GM06990 (cell line): ENCODE measurements at regions not wholly inside any gene's neighbourhood (a gene's known extent, or its start where the extent isn't known, plus 50 kb on each side); places are given as distances from the start of the nearest gene placed in this dataset.
A peak's percentile ranks its signal among the peaks of the same experiment; 100 is the strongest.

ENCODE experiments used
- DNase-seq: peaks from one replicate; pipeline ENCODE4 v3.0.0-alpha.2; 2011; ENCODE audit not compliant: insufficient read length; ENCODE audit errors: extremely low read depth
- H3K27me3 ChIP-seq: replicated peaks from 2 replicates; pipeline ENCODE4 v1.6.0; 2011; ENCODE audit warnings: low read length; ENCODE audit not compliant: control insufficient read depth, insufficient read depth
- H3K36me3 ChIP-seq: 2 replicates; pipeline ENCODE4 v1.5.1; 2011; ENCODE audit warnings: low read length; ENCODE audit not compliant: control insufficient read depth, insufficient read depth
- H3K4me3 ChIP-seq: replicated peaks from 2 replicates; pipeline ENCODE4 v1.5.1; 2011; ENCODE audit warnings: low read depth, mild to moderate bottlenecking, control low read depth, low read length
- CTCF ChIP-seq: IDR thresholded peaks from 2 replicates; pipeline ENCODE4 v1.5.1; 2011; ENCODE audit warnings: low read length, control low read depth, mild to moderate bottlenecking, inconsistent platforms; ENCODE audit not compliant: insufficient read depth, poor library complexity, severe bottlenecking

GRCh38 chr3:28971156-28971555 lies 309.7 kb upstream of the RBMS3 start:
- no peak for DNase-seq
- Histone ChIP-seq H3K36me3 (no peaks in the 10 kb centered on the region), H3K4me3 (no peak overlapping the region), H3K27me3 (no peaks in the 10 kb centered on the region)
- no peak for TF ChIP-seq CTCF

DNA sequence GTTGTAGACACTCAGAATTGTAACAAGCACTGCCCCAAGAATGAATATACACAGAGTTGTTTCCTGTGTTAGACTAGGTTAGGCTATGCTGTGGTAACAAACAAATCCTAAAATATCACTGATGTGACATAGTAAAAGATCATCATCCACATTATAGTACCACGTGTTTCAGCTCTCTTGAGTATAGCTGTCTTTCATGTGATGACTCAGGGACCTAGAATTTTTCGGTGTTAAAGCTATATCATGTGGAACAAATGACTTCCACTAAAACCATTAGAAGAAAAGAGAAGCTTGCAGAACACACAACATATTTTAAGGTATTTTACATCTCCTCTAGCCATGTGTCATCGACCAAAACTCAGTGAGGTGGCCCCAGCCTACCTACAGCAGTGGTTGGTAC lies 307.9 kb upstream of the RBMS3 start:
- H3K27me3 ChIP-seq = no peaks in the 10 kb centered on the region
- DNase-seq = peak; percentile 37
- no peaks in the 10 kb centered on the region for H3K36me3 ChIP-seq
- no peak for TF ChIP-seq CTCF
- no peak overlapping the region for H3K4me3 ChIP-seq

DNA sequence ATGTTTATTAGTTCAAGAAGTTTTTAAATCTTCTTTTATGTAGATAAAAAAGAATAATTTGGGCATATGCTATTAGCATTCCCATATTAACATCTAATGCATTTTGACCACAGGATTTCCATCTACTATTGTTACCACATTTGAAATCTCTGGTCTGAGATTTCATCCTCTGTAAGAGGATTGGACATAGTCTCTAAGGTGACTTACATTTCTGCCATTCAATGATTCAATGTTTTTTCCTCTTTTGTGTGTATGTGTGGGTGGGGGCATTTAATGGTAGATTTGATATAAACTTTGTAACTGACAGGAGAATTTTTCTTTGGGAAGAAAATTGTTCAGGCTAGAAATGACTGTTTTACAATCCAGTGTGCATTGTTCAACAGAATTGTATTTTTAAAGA lies 307.3 kb upstream of the RBMS3 start:
- no peak for TF ChIP-seq CTCF
- H3K4me3 ChIP-seq = no peak overlapping the region

GRCh38 chr3:28978092-28978491 lies 302.8 kb upstream of the RBMS3 start:
- no peak for DNase-seq
- TF ChIP-seq CTCF = no peak
- Histone ChIP-seq H3K27me3 (no peaks in the 10 kb centered on the region), H3K4me3 (no peak overlapping the region), H3K36me3 (no peaks in the 10 kb centered on the region)

More for the DNA sequence above, 307.3 kb upstream of the RBMS3 start:
- Histone ChIP-seq H3K27me3 (no peaks in the 10 kb centered on the region), H3K36me3 (no peaks in the 10 kb centered on the region)
- no peak for DNase-seq

DNA sequence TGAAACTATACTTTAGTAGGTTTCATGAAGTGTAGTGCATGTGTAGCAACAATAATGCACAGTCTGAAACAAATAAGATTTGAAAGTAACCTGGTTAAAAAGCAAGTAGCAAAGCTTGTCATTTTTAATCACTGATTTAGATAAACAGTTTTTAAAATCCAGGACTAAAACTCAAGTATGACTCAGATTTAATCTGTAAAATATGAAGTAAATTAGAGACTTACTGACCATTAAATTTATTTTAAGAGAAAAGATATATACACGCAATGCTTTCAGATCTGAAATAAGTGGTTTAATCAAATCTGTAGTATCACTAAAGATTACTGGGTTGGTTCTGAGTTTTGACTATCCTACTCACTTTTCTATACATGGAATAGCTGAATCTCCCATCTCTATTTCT lies 300.7 kb upstream of the RBMS3 start:
- no peak for TF ChIP-seq CTCF
- H3K27me3 ChIP-seq = no peaks in the 10 kb centered on the region
- no peaks in the 10 kb centered on the region for H3K36me3 ChIP-seq
- no peak overlapping the region for H3K4me3 ChIP-seq
- DNase-seq = no peak

DNA sequence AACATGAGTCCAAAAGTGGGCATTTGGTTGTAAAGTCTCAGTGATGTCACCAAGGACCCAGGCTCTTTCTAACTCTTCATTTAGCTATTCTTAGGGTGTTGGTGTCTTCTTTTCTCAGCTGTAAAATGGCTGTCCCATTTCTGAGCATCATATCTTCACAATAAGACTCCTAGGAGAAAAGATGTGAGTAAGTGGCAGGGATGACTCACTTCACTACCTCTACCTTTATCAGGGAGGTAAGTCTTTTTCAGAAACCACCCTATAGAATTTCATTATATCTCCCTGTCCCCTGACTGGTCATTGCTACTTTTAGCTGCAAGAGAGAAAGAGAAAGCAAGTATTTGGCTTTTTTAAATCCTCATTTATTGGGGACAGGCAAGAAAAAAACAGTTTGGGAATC lies 300.2 kb upstream of the RBMS3 start:
- no peaks in the 10 kb centered on the region for H3K27me3 ChIP-seq
- TF ChIP-seq CTCF = no peak
- H3K4me3 ChIP-seq = no peak overlapping the region
- H3K36me3 ChIP-seq = no peaks in the 10 kb centered on the region
- no peak for DNase-seq
